ENCODE measurements at regions not wholly inside any gene's neighbourhood (a gene's known extent, or its start where the extent isn't known, plus 50 kb on each side); places are given as distances from the start of the nearest gene placed in this dataset.

DNA sequence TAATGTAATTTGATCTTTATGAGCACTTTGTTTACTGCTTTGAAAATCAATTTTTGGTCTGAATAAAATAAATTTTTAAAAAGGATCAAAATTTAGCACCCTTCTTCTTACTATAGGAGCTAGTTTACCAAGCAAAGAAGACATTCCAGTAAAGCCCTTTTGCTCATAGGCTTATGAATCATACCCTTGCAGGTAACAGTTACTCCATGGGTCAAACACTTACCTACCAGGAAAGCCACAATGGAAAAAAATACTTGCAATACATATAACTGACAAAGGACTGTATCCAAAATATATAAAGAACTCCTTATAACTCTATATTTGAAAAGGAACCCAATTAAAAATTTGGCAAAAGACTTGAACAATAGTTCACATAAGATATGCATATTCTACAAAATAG, 66.6 kb downstream of the SHOC1 start:
- no peak overlapping the region for H3K27ac ChIP-seq (ENCODE audit: low read depth, low read length)
- H3K4me3 ChIP-seq (ENCODE audit: low read length) = no peak overlapping the region
- Mint-ChIP-seq H3K4me3 (no peak overlapping the region), H3K27ac (no peak overlapping the region), H3K27me3 (no peaks in the 10 kb centered on the region), H3K36me3 (peaks cover 9 to 21% (median 10%) of the 10 kb centered on the region in 3 donors), H3K9me3 (peaks cover 0 to 12% (median 0%) of the 10 kb centered on the region in 5 donors), H3K4me1 (no peaks in the 10 kb centered on the region)
- no peaks in the 10 kb centered on the region for H3K36me3 ChIP-seq (ENCODE audit: insufficient read depth, low read length)
- no peak for DNase-seq
- no peaks in the 10 kb centered on the region for H3K4me1 ChIP-seq (ENCODE audit: insufficient read depth, low read length)
- H3K9me3 ChIP-seq (ENCODE audit: low read length) = no peaks in the 10 kb centered on the region
- ChIA-PET CTCF (no interaction called here), POLR2A (no interaction called here)
- no peaks in the 10 kb centered on the region for H3K27me3 ChIP-seq (ENCODE audit: insufficient read depth, low read length, poor library complexity, severe bottlenecking)

DNA sequence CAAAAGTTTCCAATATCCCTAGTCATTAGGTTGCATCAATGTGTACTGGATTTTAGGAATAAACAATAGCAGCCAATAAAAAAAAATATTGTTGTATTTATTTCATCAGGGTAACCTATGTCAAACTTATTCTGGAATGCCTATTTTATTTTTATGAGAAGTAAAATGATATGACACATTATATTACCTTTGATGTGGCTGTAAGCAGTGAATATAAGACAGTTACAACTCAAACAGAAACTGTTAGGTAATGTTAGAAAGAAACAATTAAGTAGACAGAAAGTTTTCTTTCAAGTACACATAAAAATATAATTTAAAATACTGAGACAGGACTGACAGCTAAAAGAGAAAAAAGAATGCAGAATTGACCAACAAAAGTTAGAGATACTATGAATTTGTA, 65.5 kb downstream of the GNG10 start:
- Histone ChIP-seq H3K36me3 (ENCODE audit: insufficient read depth, low read length) (no peaks in the 10 kb centered on the region), H3K27ac (ENCODE audit: low read depth, low read length) (no peak overlapping the region), H3K4me3 (ENCODE audit: low read length) (no peak overlapping the region), H3K4me1 (ENCODE audit: insufficient read depth, low read length) (no peaks in the 10 kb centered on the region), H3K9me3 (ENCODE audit: low read length) (no peaks in the 10 kb centered on the region), H3K27me3 (ENCODE audit: insufficient read depth, low read length, poor library complexity, severe bottlenecking) (no peaks in the 10 kb centered on the region)
- peaks cover 9 to 21% (median 10%) of the 10 kb centered on the region in 3 donors for H3K36me3 Mint-ChIP-seq
- H3K9me3 Mint-ChIP-seq = peaks cover 0 to 12% (median 0%) of the 10 kb centered on the region in 5 donors
- CTCF ChIA-PET = no interaction called here
- POLR2A ChIA-PET = no interaction called here
- H3K4me1 Mint-ChIP-seq = no peaks in the 10 kb centered on the region
- no peaks in the 10 kb centered on the region for H3K27me3 Mint-ChIP-seq
- H3K27ac Mint-ChIP-seq = no peak overlapping the region
- DNase-seq = no peak
- no peak overlapping the region for H3K4me3 Mint-ChIP-seq

DNA sequence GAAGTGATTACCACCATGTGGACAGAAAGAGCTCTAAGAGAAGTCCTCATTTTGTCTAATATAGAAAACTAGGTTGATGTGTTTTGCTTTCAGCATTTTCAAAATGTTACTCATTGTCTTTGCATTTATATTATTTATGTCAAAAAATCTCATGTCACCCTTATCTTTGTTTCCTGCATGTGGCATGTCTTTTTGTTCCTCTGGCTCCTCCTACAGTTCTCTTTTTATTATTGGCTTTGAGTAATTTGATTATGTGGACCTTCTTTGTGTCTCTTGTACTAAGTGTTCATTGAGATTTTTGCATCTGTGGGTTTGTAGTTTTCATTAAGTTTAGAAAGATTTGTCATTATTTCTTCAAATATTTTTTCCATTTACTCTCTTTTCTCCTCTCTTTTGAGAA, 58.8 kb downstream of the GNG10 start:
- ChIA-PET CTCF (no interaction called here), POLR2A (no interaction called here)
- H3K9me3 ChIP-seq (ENCODE audit: low read length) = no peaks in the 10 kb centered on the region
- no peak for DNase-seq
- H3K9me3 Mint-ChIP-seq = no peaks in the 10 kb centered on the region
- H3K4me3 ChIP-seq (ENCODE audit: low read length) = no peak overlapping the region
- H3K36me3 ChIP-seq (ENCODE audit: insufficient read depth, low read length) = no peaks in the 10 kb centered on the region
- no peak overlapping the region for H3K4me3 Mint-ChIP-seq
- no peak overlapping the region for H3K27ac ChIP-seq (ENCODE audit: low read depth, low read length)
- no peaks in the 10 kb centered on the region for H3K27me3 Mint-ChIP-seq
- no peaks in the 10 kb centered on the region for H3K27me3 ChIP-seq (ENCODE audit: insufficient read depth, low read length, poor library complexity, severe bottlenecking)
- peaks cover 0 to 6% (median 0%) of the 10 kb centered on the region in 3 donors for H3K36me3 Mint-ChIP-seq
- H3K27ac Mint-ChIP-seq = no peak overlapping the region
- H3K4me1 ChIP-seq (ENCODE audit: insufficient read depth, low read length) = no peaks in the 10 kb centered on the region
- no peaks in the 10 kb centered on the region for H3K4me1 Mint-ChIP-seq
